Heart left ventricle (tissue), 16 donors: ENCODE measurements at regions not wholly inside any gene's neighbourhood (a gene's known extent, or its start where the extent isn't known, plus 50 kb on each side); places are given as distances from the start of the nearest gene placed in this dataset.
A peak's percentile ranks its signal among the peaks of the same experiment; 100 is the strongest.

ENCODE experiments used
- ATAC-seq, 4 donors: fragments of 200-7000 bp; cut with Tn5 transposase; one replicate each; pipeline ENCODE4 v1.9.1; 2020 to 2022; ENCODE audit warnings: moderate library complexity in 4 of 4, mild to moderate bottlenecking in 3 of 4, moderate number of reproducible peaks in 1 of 4
- DNase-seq, 5 donors: peaks; one replicate each; pipeline ENCODE4 v3.0.0-alpha.2; 2020
- H3K27ac ChIP-seq, 12 donors: fragments of 200-600 bp; sonication (generic) in 4 of 12; one replicate each; pipeline versions ENCODE4 v1.5.0 to v1.8.0; 2016 to 2022; ENCODE audit warnings: mild to moderate bottlenecking in 2 of 12
- H3K27me3 ChIP-seq, 9 donors: fragments of 200-600 bp; sonication (generic) in 2 of 9; one replicate each; pipeline versions ENCODE4 v1.5.1 to v1.8.0; 2016 to 2022; ENCODE audit warnings: mild to moderate bottlenecking in 3 of 9
- H3K36me3 ChIP-seq, 9 donors: fragments of 200-600 bp; sonication (generic) in 2 of 9; one replicate each; pipeline versions ENCODE4 v1.5.0 to v1.8.0; 2018 to 2022; ENCODE audit warnings: mild to moderate bottlenecking in 2 of 9
- H3K4me1 ChIP-seq, 12 donors: fragments of 200-600 bp; sonication (generic) in 4 of 12; one replicate each; pipeline versions ENCODE4 v1.5.0 to v1.8.0; 2016 to 2022; ENCODE audit warnings: mild to moderate bottlenecking in 3 of 12
- H3K4me3 ChIP-seq, 12 donors: fragments of 200-600 bp; sonication (generic) in 4 of 12; one replicate each; pipeline versions ENCODE4 v1.5.0 to v1.8.0; 2017 to 2022; ENCODE audit warnings: mild to moderate bottlenecking in 9 of 12, moderate library complexity in 4 of 12
- H3K9me3 ChIP-seq, 12 donors: fragments of 200-600 bp; sonication (generic) in 4 of 12; one replicate each; pipeline versions ENCODE4 v1.5.0 to v1.8.0; 2016 to 2022; ENCODE audit warnings: mild to moderate bottlenecking in 1 of 12
- CTCF ChIP-seq, 12 donors: fragments of 200-600 bp; sonication (generic) in 4 of 12; IDR thresholded peaks; one replicate each; pipeline versions ENCODE4 v1.5.0 to v1.8.0; 2018 to 2022; ENCODE audit warnings: antibody characterized with exemption in 12 of 12, mild to moderate bottlenecking in 5 of 12
- POLR2A ChIP-seq, 2 donors: fragments of 450-650 bp; IDR thresholded peaks; one replicate each; pipeline ENCODE4 v1.6.1; 2017; ENCODE audit warnings: antibody characterized with exemption in 2 of 2, mild to moderate bottlenecking in 2 of 2, moderate library complexity in 2 of 2
- WGBS, 4 donors: extraction: QIAGEN DNeasy Blood & Tissue Kit in 2 of 4; methylation state at CpG; one replicate each; pipeline versions ENCODE4 v1.1.5 to v1.1.7; 2013 to 2018; 5-methylcytosine and 5-hydroxymethylcytosine counted together
- intact Hi-C, 10 donors: fragments of 100-400 bp; cut with DNase I; formaldehyde crosslinking; loops; one replicate each; pipeline versions ENCODE4 v1.11.1 to v1.14.2; 2022
- donor health status: ischemic (EF 13 %, LVEDD 7.1; RV severe dilation, severe dysfunction).
- donor health status: healthy with polysubstance abuse.
- donor health status: DM: no; HTN: yes; CAD: no.
- donor health status: DM: no; HTN: no; CAD: no.
- donor health status: ischemic (EF 25% LVEDD 6.9; RV normal size, moderate dysfunction).
- donor health status: ischemic (EF 25% LVEDD 5.7; RV mildly dilated, moderate dysfunction).
- donor health status: healthy.
- donor health status: DM: yes; HTN: yes; CAD: no.
- donor health status: ischemic (EF 35%, LVEDD 5.7; RV mildly dilated, moderate dysfunction).
- donor health status: nonischemic (EF 11% LVEDD 7.7; RV severe dilation, severe dysfunction).
- donor health status: DM: yes; HTN: yes; CAD: no.
- donor health status: PGD.
- donor health status: ischemic (EF 29% LVEDD 5.4; RV normal size, mild dysfunction).
- donor health status: nonischemic (EF 23%, LVEDD 6.1; RV moderate dilation, normal function).

GRCh38 chr20:33908336-33908735 lies 85.4 kb upstream of the RALY start:
- Histone ChIP-seq H3K27me3 (no peaks in the 10 kb centered on the region), H3K4me1 (peaks cover 0 to 16% (median 5%) of the 10 kb centered on the region in 12 donors), H3K4me3 (no peak overlapping the region), H3K27ac (no peak overlapping the region), H3K9me3 (no peaks in the 10 kb centered on the region), H3K36me3 (no peaks in the 10 kb centered on the region)
- intact Hi-C loops = no loop called here
- ATAC-seq (no peak), DNase-seq (no peak)
- TF ChIP-seq CTCF (IDR thresholded peaks at IDR 0.05) = no peak
- no peak for TF ChIP-seq POLR2A (IDR thresholded peaks at IDR 0.05)
- WGBS, 4 donors = 52 to 73% (median 63%) methylated on average over 6 of the region's 6 CpGs

- 95 to 98% (median 97%) methylated on average over 6 of the region's 6 CpGs for WGBS, 4 donors
- H3K27ac ChIP-seq = no peak overlapping the region
- peaks cover 0 to 16% (median 5%) of the 10 kb centered on the region in 12 donors for H3K4me1 ChIP-seq
- intact Hi-C loops = no loop called here
- H3K4me3 ChIP-seq = no peak overlapping the region
- H3K9me3 ChIP-seq = no peaks in the 10 kb centered on the region
- ATAC-seq = no peak
- TF ChIP-seq CTCF (IDR thresholded peaks at IDR 0.05) (no peak), POLR2A (IDR thresholded peaks at IDR 0.05) (no peak)
- no peak for DNase-seq
- no peaks in the 10 kb centered on the region for H3K27me3 ChIP-seq
- H3K36me3 ChIP-seq = no peaks in the 10 kb centered on the region
These were observed 84.8 kb upstream of the RALY start for GRCh38 chr20:33908868-33909267.

- 67 to 83% (median 74%) methylated on average over 6 of the region's 6 CpGs for WGBS, 4 donors
- DNase-seq (no peak), ATAC-seq (peak in 1 of 4 donors; percentile 42)
- TF ChIP-seq POLR2A (IDR thresholded peaks at IDR 0.05) = no peak
- TF ChIP-seq CTCF (IDR thresholded peaks at IDR 0.05) = no peak
- intact Hi-C loops = no loop called here
- H3K27ac ChIP-seq = peak overlapping the region in 1 of 12 donors; percentile 3
- H3K4me3 ChIP-seq = no peak overlapping the region
- H3K27me3 ChIP-seq = no peaks in the 10 kb centered on the region
- H3K36me3 ChIP-seq = no peaks in the 10 kb centered on the region
- H3K4me1 ChIP-seq = peaks cover 0 to 16% (median 5%) of the 10 kb centered on the region in 12 donors
- no peaks in the 10 kb centered on the region for H3K9me3 ChIP-seq
These were observed 84.3 kb upstream of the RALY start for GRCh38 chr20:33909331-33909921.

- Histone ChIP-seq H3K27me3 (no peaks in the 10 kb centered on the region), H3K36me3 (no peaks in the 10 kb centered on the region), H3K27ac (peak overlapping the region in 1 of 12 donors; percentile 3), H3K4me3 (no peak overlapping the region), H3K4me1 (peaks cover 0 to 16% (median 5%) of the 10 kb centered on the region in 12 donors), H3K9me3 (no peaks in the 10 kb centered on the region)
- intact Hi-C loops = no loop called here
- 43 to 65% (median 54%) methylated on average over 2 of the region's 2 CpGs for whole genome bisulfite sequencing, 4 donors
- ATAC-seq (no peak), DNase-seq (no peak)
- no peak for TF ChIP-seq CTCF (IDR thresholded peaks at IDR 0.05)
- no peak for TF ChIP-seq POLR2A (IDR thresholded peaks at IDR 0.05)
These were observed 83.7 kb upstream of the RALY start for GRCh38 chr20:33910056-33910455.
